22Rv1 (cell line): ENCODE measurements at regions not wholly inside any gene's neighbourhood (a gene's known extent, or its start where the extent isn't known, plus 50 kb on each side); places are given as distances from the start of the nearest gene placed in this dataset.

Experiments
- CTCF ChIP-seq: fragments of 450-650 bp; IDR thresholded peaks from 2 replicates; pipeline ENCODE4 v1.5.1; 2017; ENCODE audit warnings: mild to moderate bottlenecking
- ZFX ChIP-seq: fragments of 450-650 bp; IDR thresholded peaks from 2 replicates; pipeline ENCODE4 v1.6.1; 2017; ENCODE audit warnings: antibody characterized with exemption, borderline replicate concordance

- no peak for TF ChIP-seq CTCF
- no peak for TF ChIP-seq ZFX
Measured at GRCh38 chr9:1510712-1511111, 460.6 kb downstream of the DMRT2 start.
